Activated CD8-positive, alpha-beta memory T cell treated with anti-CD3 and anti-CD28 coated beads for 48 hours (primary cell): ENCODE measurements at regions not wholly inside any gene's neighbourhood (a gene's known extent, or its start where the extent isn't known, plus 50 kb on each side); places are given as distances from the start of the nearest gene placed in this dataset.
"Not testable (repeated sequence)": the region's sequence is repeated elsewhere in the genome, so short reads cannot be mapped to it uniquely, and the experiment has no call there.

ENCODE experiments used
- DNase-seq, 3 experiments: peaks; one replicate each; pipeline ENCODE4 v3.0.0-alpha.2; 2020; ENCODE audit warnings: low read depth in 2 of 3, low spot score in 2 of 3

- not testable (repeated sequence) for DNase-seq
Observed at GRCh38 chr15:22134941-22135566, 54.7 kb downstream of the OR4M2 start.

GRCh38 chr15:22137572-22137971 lies 57.2 kb downstream of the OR4M2 start:
- DNase-seq, result not testable (repeated sequence)

- DNase-seq, result not testable (repeated sequence)
Observed at GRCh38 chr15:22141106-22141505, 60.8 kb downstream of the OR4M2 start.

GRCh38 chr15:22148109-22148508 lies 67.8 kb downstream of the OR4M2 start:
- DNase-seq, result not testable (repeated sequence)

GRCh38 chr15:22158243-22158642 lies 77.9 kb downstream of the OR4M2 start:
- DNase-seq, result not testable (repeated sequence)

- DNase-seq, result not testable (repeated sequence)
Observed at GRCh38 chr15:22160283-22160682, 80.0 kb downstream of the OR4M2 start.

- not testable (repeated sequence) for DNase-seq
Observed at GRCh38 chr15:22160741-22161140, 80.4 kb downstream of the OR4M2 start.

- DNase-seq, result not testable (repeated sequence)
Observed at GRCh38 chr15:22161398-22161797, 81.1 kb downstream of the OR4M2 start.

- not testable (repeated sequence) for DNase-seq
Observed at GRCh38 chr15:22163715-22164114, 83.4 kb downstream of the OR4M2 start.

GRCh38 chr15:22167521-22167920 lies 87.2 kb downstream of the OR4M2 start:
- DNase-seq, result not testable (repeated sequence)

GRCh38 chr15:22173029-22173998 lies 93.0 kb downstream of the OR4M2 start:
- DNase-seq, result not testable (repeated sequence)

GRCh38 chr15:22174088-22174487 lies 93.8 kb downstream of the OR4M2 start:
- DNase-seq, result not testable (repeated sequence)

GRCh38 chr15:22177965-22178364 lies 97.6 kb downstream of the OR4M2 start:
- DNase-seq, result not testable (repeated sequence)

GRCh38 chr15:22178438-22178837 lies 98.1 kb downstream of the OR4M2 start:
- DNase-seq, result not testable (repeated sequence)

- not testable (repeated sequence) for DNase-seq
Observed at GRCh38 chr15:22179043-22179442, 98.7 kb downstream of the OR4M2 start.

- not testable (repeated sequence) for DNase-seq
Observed at GRCh38 chr15:22180611-22181010, 100.3 kb downstream of the OR4M2 start.

GRCh38 chr15:22184678-22185077 lies 104.4 kb downstream of the OR4M2 start:
- DNase-seq, result not testable (repeated sequence)

- not testable (repeated sequence) for DNase-seq
Observed at GRCh38 chr15:22186846-22187532, 106.7 kb downstream of the OR4M2 start.

GRCh38 chr15:22191818-22192217 lies 111.5 kb downstream of the OR4M2 start:
- DNase-seq, result not testable (repeated sequence)

- not testable (repeated sequence) for DNase-seq
Observed at GRCh38 chr15:22194739-22195617, 114.7 kb downstream of the OR4M2 start.
